Neural cell (in vitro differentiated cells): ENCODE measurements at regions not wholly inside any gene's neighbourhood (a gene's known extent, or its start where the extent isn't known, plus 50 kb on each side); places are given as distances from the start of the nearest gene placed in this dataset.

Experiments
- CTCF ChIP-seq: fragments of 450-650 bp; IDR thresholded peaks from 2 replicates; pipeline ENCODE4 v1.5.1; 2014; ENCODE audit warnings: antibody characterized with exemption, mild to moderate bottlenecking, moderate library complexity; ENCODE audit not compliant: poor library complexity, severe bottlenecking
- POLR2AphosphoS5 ChIP-seq: IDR thresholded peaks from 2 replicates; pipeline ENCODE4 v1.6.1; 2012
- TAF1 ChIP-seq: IDR thresholded peaks from 2 replicates; pipeline ENCODE4 v1.6.1; 2012; ENCODE audit warnings: low read depth

DNA sequence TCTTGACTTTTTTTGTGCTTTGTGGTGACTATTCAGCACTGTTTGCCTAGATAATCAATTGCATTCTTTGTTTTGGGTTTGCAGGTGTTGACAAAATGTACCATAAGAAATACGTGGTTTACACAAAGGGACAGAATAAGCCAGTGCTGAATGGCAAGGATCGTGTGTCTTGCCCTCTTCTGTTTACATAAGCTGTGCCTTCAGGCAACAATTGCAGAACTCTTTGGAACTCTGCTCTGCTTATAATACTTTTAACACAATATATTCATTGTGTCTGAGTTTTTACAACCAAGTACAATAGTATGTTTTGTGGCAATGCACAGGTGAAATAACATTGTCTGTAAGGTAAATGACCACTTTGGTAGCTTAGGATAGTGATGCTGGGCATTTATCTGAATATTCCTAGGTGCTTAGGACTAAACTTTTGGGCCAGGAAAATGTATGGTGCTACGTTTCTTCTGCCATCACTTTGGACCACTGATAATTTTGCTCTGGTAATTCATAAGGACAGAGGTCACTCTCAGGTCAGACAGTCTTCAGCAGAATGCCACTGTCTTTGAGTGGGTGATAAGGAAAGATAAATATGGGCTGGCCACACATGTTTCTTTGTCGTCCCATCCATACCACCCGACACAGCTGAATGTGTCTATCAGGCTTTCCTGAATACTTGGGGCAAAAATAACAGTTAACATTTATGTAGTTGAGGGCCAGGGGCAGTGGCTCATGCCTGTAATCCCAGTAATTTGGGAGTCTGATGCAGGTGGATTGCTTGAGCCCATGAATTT is 344.6 kb upstream of the IMPG1 start:
- TF ChIP-seq POLR2AphosphoS5 (no peak), CTCF (no peak), TAF1 (no peak)
